DMS79 (cell line): ENCODE measurements at regions not wholly inside any gene's neighbourhood (a gene's known extent, or its start where the extent isn't known, plus 50 kb on each side); places are given as distances from the start of the nearest gene placed in this dataset.
"Not testable (repeated sequence)": the region's sequence is repeated elsewhere in the genome, so short reads cannot be mapped to it uniquely, and the experiment has no call there.

Experiments used
- DNase-seq: peaks from one replicate; lab custom pipeline; 2025; lab: John Stamatoyannopoulos, UW

- no peak for DNase-seq
These were observed 107.6 kb downstream of the SOX1 start for GRCh38 chr13:112174476-112175110.

- DNase-seq: no peak
These were observed 108.5 kb downstream of the SOX1 start for GRCh38 chr13:112175162-112176075.

DNA sequence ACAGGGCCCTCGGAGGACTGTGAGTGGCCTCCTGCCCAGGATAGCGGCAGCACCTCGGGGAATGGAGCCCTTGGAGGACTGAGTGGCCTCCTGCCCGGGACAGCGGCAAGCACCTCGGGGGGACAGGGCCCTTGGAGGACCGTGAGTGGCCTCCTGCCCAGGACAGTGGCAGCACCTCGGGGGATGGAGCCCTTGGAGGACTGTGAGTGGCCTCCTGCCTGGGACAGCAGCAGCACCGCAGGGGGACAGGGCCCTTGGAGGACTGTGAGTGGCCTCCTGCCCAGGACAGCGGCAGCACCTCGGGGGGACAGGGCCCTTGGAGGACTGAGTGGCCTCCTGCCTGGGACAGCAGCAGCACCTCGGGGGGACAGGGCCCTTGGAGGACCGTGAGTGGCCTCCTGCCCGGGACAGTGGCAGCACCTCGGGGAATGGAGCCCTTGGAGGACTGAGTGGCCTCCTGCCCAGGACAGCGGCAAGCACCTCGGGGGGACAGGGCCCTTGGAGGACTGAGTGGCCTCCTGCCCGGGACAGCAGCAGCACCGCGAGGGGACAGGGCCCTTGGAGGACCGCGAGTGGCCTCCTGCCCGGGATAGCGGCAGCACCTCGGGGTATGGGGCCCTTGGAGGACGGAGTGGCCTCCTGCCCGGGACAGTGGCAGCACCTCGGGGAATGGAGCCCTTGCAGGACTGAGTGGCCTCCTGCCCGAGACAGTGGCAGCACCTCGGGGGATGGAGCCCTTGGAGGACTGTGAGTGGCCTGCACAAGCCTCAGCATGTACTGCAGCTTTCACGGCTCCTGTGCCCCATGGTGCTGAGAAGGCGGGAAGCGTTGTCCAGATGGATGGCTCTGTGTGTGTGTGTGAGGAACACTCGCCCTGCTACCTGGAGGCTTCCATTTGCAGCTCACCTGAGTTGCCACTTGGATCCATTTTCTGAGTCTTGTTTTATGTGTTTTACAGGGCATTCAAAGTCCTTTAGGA, 109.5 kb downstream of the SOX1 start:
- not testable (repeated sequence) for DNase-seq

DNA sequence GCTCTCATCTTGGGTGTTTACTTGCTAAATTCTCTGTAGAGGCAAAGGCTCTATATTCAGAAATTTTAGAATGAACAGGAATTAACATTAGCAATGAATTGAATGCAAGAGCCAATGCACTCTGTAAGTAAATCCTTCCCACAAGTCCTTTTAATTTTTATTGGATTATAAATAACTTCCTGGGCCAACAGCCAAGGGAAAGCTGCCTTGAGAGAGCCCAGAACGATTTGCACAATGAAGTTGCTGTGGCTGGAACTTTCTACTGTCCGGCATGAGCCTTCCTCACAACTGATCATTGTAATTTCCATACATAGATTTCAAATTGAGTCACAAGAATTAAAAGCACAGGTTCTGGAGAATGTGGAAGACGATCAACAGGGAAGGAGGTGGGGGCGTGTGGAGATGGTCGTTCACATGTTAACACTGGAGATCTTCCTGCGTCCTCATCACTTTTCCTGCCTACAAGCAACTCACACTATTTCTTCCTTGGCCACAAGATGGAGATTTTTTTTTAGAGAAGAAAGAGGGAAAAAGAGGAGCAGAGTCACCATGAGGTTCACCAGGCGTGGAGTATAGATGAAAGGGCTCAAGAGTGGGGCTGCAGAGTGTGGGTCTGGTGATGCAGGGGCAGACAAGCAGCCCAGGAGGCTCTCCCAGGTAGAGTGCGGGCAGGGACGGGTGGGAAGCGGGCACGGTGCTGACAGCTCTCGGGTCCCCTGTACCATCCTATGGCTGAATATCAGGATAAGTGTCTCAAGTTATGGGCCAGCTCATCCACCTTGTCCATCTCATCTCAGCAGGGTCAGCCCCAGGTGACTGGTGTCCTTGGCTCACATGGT, 110.7 kb downstream of the SOX1 start:
- peak; percentile 48 for DNase-seq

- no peak for DNase-seq
These were observed 111.8 kb downstream of the SOX1 start for GRCh38 chr13:112178769-112179168.

DNA sequence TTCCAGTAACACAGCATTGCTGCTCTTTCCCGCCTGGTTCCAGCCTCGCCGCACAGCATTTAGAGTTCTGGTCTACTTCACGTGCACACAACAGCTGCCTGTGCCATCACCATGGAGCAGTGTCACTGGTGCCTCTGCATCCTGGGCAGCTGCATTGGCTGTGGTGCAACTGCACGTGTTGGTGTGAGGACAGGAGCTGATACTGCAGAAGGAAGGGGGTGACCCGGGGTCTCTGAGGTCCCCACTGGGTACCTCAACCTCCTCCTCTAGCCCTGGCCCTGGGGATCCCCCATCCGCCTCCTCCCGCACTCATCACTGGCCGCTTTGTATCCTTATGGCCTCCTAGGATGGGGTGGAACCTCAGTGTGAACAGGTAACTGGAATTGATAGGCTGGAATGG, 112.5 kb downstream of the SOX1 start:
- no peak for DNase-seq

GRCh38 chr13:112179995-112180394, 113.0 kb downstream of the SOX1 start:
- DNase-seq: no peak

DNA sequence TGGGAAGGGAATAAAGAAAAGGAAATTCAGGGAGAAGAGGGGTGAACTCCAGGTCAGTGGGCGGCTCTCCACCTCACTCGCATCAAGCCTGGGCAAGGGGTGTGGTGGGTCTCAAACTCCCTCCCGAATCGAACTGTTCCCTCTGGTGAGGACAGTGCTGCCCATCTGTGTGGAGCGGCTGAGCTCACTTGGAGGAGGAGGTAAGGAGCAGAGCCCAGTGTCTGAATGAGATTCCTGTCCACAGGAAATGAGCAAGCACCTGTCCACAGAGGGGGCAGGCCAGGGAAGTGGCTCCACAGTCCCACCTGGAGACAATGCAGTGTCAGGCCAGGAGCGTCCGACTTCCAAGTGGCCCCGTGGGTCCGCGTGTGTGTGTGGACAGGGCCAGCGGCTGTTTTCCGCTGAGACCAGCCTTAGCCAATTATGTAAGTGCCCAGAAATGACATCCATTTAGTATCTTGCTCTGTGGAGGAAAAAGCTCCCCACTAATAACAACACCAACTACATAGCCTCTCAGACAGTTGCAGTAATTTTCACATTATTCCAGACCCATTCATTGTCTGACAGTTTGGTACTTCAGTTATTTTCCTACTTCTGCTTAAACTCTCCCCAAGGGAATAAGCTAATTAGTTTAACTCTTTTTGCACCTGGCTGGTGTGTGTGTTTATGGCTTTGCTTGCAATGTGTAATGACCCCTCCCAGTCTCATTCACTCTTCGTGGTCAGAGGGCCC, 114.6 kb downstream of the SOX1 start:
- DNase-seq: no peak

DNA sequence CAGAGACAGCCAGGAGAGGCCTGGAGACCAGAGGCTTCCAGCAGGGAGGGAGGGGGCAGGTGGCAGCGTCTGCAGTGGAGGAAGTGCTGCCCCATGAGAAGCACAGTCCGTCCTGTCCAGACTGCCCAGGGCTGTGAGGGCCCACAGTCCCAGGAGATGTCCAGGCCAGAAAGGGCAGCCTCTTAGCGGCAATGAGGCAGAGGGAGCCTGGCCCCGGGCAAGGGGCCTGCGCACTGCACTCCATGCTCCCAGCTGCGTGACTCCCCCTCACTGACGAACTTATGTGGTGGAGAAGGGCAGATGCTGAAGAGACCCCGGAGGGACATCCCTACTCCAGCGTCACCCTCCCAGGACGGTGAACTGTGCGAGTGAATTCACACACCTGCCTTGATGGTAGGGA, 115.3 kb downstream of the SOX1 start:
- DNase-seq: no peak

- DNase-seq: no peak
These were observed 116.0 kb downstream of the SOX1 start for GRCh38 chr13:112182846-112183531.

- DNase-seq: no peak
These were observed 116.7 kb downstream of the SOX1 start for GRCh38 chr13:112183532-112184090.

- no peak for DNase-seq
These were observed 117.3 kb downstream of the SOX1 start for GRCh38 chr13:112184261-112184660.

- no peak for DNase-seq
These were observed 118.0 kb downstream of the SOX1 start for GRCh38 chr13:112184851-112185371.

DNA sequence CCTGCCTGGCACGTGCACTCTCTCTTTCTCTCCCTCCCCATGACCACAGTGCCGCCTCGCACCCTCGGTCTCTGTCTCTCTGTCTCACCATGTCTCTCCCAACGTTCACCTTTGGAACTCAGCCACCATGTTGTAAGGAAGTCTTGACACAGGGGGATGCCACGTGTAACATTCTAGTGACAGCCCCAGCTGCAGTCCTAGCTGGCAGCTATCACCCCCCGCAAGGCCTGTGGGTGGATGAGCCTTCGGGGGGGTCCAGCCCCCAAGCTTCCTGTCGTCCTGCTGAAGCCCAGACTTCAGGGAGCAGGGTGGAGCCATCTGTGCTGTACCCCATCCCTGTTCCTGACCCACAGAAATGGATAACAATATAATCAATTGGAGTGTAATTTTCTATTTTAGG, 118.5 kb downstream of the SOX1 start:
- no peak for DNase-seq

DNA sequence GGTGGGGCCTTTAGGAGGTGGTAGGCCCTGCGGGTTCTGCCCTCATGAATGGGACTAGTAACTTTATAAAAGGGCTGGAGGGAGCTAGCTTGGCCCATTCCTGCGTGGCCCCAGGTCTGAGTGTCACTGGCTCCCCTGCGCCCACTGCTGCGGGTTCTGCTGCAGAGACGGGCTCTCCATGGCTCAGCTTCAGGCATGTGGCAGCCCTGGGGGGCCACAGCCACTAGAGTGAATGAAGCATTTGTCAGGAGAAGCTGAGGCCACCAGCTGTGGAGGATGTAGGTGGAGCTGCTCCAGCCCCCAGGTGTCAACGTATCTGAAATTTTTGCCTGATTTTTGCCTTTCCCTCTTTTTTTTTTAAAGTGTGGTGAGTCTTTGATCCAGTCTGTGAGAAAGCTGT, 119.1 kb downstream of the SOX1 start:
- DNase-seq: no peak

GRCh38 chr13:112187527-112188297, 120.8 kb downstream of the SOX1 start:
- DNase-seq: no peak

GRCh38 chr13:112188298-112188610, 121.3 kb downstream of the SOX1 start:
- no peak for DNase-seq

GRCh38 chr13:112193463-112194166, 126.7 kb downstream of the SOX1 start:
- no peak for DNase-seq
